Subcutaneous abdominal adipose tissue (tissue), 5 donors: ENCODE measurements at regions not wholly inside any gene's neighbourhood (a gene's known extent, or its start where the extent isn't known, plus 50 kb on each side); places are given as distances from the start of the nearest gene placed in this dataset.
"Not testable (repeated sequence)": the region's sequence is repeated elsewhere in the genome, so short reads cannot be mapped to it uniquely, and the experiment has no call there.

ENCODE experiments used
- H3K27ac ChIP-seq: one replicate; pipeline ENCODE4 v1.7.0; 2013; ENCODE audit warnings: low read depth, mild to moderate bottlenecking, inconsistent platforms, low read length, moderate library complexity
- H3K27me3 ChIP-seq, 5 donors: one replicate each; pipeline ENCODE4 v1.7.0; 2013; ENCODE audit warnings: low read length in 5 of 5, inconsistent platforms in 1 of 5; ENCODE audit not compliant: control insufficient read depth in 5 of 5, insufficient read depth in 4 of 5
- H3K36me3 ChIP-seq, 5 donors: one replicate each; pipeline ENCODE4 v1.7.0; 2013; ENCODE audit warnings: low read length in 5 of 5; ENCODE audit not compliant: control insufficient read depth in 5 of 5, insufficient read depth in 5 of 5
- H3K4me1 ChIP-seq, 5 donors: one replicate each; pipeline ENCODE4 v1.7.0; 2013; ENCODE audit warnings: low read length in 5 of 5, mild to moderate bottlenecking in 3 of 5, moderate library complexity in 1 of 5; ENCODE audit not compliant: control insufficient read depth in 5 of 5, insufficient read depth in 5 of 5
- H3K4me3 ChIP-seq, 5 donors: one replicate each; pipeline ENCODE4 v1.7.0; 2013; ENCODE audit warnings: low read length in 5 of 5, low read depth in 1 of 5
- H3K9ac ChIP-seq, 5 donors: one replicate each; pipeline ENCODE4 v1.7.0; 2013; ENCODE audit warnings: low read length in 5 of 5, mild to moderate bottlenecking in 4 of 5, moderate library complexity in 3 of 5
- H3K9me3 ChIP-seq, 5 donors: one replicate each; pipeline ENCODE4 v1.7.0; 2013; ENCODE audit warnings: low read length in 5 of 5; ENCODE audit not compliant: control insufficient read depth in 5 of 5
- donor health status: healthy.
- donor health status: healthy.
- donor health status: healthy.
- donor health status: healthy.
- donor health status: healthy.

DNA sequence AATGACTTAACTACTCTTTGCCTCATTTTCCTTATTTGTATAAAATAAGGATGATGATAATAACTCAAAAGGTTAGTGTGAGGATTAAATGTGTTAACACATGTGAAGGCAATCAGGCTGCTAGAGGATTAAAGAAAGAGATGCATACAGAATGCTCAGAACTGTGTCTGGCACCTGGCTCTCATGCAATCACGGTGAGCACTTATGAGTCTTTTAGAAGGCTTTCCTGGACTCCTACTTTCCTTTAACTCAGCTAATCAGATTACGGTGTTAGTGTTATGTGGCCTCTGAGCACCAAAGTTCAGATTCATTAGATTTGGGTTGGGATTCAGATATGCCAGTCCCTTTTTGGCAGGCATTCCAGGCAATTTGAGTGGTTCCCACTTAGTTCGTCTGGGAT, 311.6 kb upstream of the USP24 start:
- Histone ChIP-seq H3K9me3 (no peaks in the 10 kb centered on the region), H3K4me1 (no peaks in the 10 kb centered on the region), H3K27ac (no peak overlapping the region), H3K36me3 (no peaks in the 10 kb centered on the region), H3K27me3 (no peaks in the 10 kb centered on the region), H3K4me3 (no peak overlapping the region), H3K9ac (no peak overlapping the region)

DNA sequence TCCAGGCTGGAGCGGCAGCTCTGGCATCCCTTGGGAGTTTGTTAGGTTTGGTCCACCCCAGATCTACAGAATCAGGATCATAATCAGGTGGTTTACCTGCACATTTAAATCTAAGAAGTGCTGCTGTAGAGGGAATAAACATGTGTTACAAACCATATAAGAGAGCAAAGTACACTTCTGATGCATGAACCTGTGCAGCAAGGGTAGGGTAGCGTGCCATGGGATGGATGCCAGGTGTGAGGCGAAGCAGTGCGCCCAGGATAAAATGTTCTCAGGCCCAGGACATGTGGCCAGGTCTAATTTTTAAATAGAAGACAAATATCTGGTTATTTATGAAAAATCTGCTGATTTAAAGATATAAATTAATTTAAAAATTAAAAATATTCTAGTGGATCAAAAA, 308.8 kb upstream of the USP24 start:
- no peaks in the 10 kb centered on the region for H3K4me1 ChIP-seq
- no peaks in the 10 kb centered on the region for H3K36me3 ChIP-seq
- H3K27me3 ChIP-seq = no peaks in the 10 kb centered on the region
- no peak overlapping the region for H3K4me3 ChIP-seq
- no peaks in the 10 kb centered on the region for H3K9me3 ChIP-seq
- H3K27ac ChIP-seq = no peak overlapping the region
- H3K9ac ChIP-seq = no peak overlapping the region

DNA sequence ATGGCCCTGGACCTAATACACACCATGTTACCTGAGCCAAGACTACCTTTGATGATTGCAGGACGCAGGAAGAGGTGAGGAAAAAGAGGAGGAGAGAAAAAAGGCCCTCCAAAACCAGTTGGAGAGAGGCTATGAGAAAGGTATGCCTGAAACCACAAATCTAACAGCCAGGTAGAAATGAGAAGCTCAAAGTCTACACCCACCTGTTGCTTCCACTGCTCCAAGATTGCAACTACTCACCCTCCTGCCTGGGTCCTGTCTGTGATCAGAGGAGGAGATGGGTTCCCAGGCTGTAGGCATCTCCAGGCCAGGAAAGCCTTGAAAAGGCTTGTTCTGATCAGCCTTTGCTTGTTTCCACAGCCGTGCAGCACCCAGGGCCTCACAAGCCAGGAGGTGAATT, 307.8 kb upstream of the USP24 start:
- H3K4me1 ChIP-seq = no peaks in the 10 kb centered on the region

DNA sequence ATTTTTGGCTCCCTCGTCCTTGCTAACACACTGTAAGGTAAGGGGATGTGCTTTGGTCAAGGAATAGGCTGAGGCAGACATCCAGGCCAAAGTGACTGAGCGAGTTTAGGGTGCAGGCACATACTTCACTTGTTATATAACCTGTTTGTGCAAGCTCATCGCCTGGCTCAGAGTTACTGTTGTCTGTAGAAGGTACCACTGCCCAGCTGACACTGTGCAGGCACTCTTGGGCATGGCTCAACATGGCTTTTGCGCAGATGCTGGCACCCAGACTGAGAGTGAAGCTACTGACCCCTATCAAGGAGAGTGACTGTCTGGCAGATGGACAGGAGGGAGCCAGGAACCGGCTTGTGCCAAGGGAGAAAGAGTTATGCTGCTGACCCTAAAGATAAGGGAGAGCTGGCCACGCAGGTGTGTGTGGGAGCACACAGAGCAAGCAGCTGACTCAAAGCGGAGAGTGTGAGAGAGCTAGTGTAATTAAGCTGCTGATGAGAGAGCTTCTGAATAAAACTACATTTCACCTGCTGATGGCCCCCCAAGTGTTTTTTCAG, 307.3 kb upstream of the USP24 start:
- Histone ChIP-seq H3K9ac (no peak overlapping the region), H3K27me3 (peaks cover 0 to 3% (median 0%) of the 10 kb centered on the region in 5 donors), H3K36me3 (no peaks in the 10 kb centered on the region), H3K27ac (no peak overlapping the region), H3K4me1 (no peaks in the 10 kb centered on the region), H3K9me3 (no peaks in the 10 kb centered on the region), H3K4me3 (no peak overlapping the region)

More for the DNA sequence above, 307.8 kb upstream of the USP24 start:
- no peak overlapping the region for H3K9ac ChIP-seq
- no peaks in the 10 kb centered on the region for H3K36me3 ChIP-seq
- H3K4me3 ChIP-seq = no peak overlapping the region
- no peak overlapping the region for H3K27ac ChIP-seq
- H3K9me3 ChIP-seq = no peaks in the 10 kb centered on the region
- H3K27me3 ChIP-seq = peaks cover 0 to 3% (median 0%) of the 10 kb centered on the region in 5 donors

DNA sequence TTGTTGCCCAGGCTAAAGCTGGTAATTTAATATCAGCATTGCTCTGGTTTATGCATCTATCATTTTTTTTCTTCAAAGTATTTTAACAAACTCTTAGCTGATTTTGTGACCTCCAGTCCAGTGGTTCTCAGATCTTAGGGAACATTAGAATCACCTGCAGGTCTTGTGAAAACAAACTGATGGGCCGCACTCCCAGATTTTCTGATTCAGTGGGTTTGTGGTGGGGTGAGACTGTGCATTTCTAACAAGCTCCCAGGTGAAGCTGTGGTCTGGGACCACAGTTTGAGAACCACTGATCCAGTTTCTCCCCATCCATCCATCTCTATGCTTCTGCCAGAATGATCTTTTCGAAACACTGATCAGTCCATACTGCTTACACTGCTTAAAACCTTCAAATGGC, 305.7 kb upstream of the USP24 start:
- no peaks in the 10 kb centered on the region for H3K36me3 ChIP-seq
- H3K9me3 ChIP-seq = no peaks in the 10 kb centered on the region
- H3K4me1 ChIP-seq = no peaks in the 10 kb centered on the region
- H3K27ac ChIP-seq = no peak overlapping the region
- H3K4me3 ChIP-seq = no peak overlapping the region
- peaks cover 0 to 3% (median 0%) of the 10 kb centered on the region in 5 donors for H3K27me3 ChIP-seq
- no peak overlapping the region for H3K9ac ChIP-seq

DNA sequence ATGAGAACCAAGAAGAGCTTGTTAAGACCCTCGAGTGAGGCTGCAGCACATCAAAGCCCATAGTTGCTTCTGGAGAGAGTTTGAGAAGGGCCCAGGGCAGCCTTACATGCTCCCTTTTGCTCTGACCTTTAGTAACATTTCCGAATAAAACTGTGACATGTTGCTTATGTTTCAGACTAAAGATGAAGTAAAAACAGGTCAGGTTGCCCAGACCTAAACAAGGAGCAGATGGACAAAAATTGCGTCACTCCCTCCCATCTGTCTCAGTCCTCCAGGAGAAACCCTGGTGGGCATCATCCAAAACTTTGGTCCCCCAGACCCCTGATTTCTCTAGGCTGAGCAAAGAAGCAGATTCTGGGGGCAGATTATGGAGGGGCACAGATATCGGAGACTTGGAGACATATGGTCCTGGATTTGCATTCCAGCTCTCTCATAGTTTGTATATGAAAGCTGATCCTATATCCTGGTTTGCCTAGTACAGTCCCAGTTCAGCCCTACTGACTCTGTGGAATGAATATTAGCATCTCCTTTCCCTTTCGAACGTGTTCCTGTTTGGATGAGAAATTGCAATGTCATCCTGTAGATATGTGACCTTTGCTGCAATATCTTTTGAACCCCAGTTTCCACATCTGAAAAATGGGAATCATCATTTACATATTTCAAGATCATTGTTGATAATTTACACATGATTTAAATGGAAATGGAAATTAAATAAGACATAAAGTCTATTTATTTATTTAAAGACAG, 304.9 kb upstream of the USP24 start:
- no peaks in the 10 kb centered on the region for H3K4me1 ChIP-seq
- no peaks in the 10 kb centered on the region for H3K9me3 ChIP-seq
- H3K4me3 ChIP-seq = no peak overlapping the region
- no peak overlapping the region for H3K27ac ChIP-seq
- no peak overlapping the region for H3K9ac ChIP-seq
- H3K36me3 ChIP-seq = no peaks in the 10 kb centered on the region
- peaks cover 0 to 3% (median 0%) of the 10 kb centered on the region in 5 donors for H3K27me3 ChIP-seq

DNA sequence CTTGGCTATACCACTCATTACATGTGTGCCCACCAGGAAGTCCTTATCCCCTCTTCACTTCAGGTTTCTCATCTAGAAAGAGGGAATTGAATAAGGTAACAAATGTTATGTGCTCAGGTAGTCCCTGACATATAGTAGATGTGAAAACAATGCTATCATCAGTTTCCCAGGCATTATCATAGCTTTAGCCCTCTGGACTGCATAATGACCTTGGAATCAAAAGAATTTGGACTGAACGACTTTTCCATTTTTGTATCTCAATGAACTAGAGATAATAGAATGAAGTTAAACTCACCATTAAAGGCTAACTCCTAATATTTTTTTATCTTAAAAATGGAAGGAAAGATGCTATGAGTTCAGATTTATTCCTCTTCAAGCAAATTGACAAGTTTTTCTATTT, 304.1 kb upstream of the USP24 start:
- Histone ChIP-seq H3K9ac (no peak overlapping the region), H3K27ac (no peak overlapping the region), H3K4me1 (no peaks in the 10 kb centered on the region), H3K4me3 (no peak overlapping the region), H3K36me3 (no peaks in the 10 kb centered on the region), H3K27me3 (peaks cover 0 to 3% (median 0%) of the 10 kb centered on the region in 5 donors), H3K9me3 (no peaks in the 10 kb centered on the region)

DNA sequence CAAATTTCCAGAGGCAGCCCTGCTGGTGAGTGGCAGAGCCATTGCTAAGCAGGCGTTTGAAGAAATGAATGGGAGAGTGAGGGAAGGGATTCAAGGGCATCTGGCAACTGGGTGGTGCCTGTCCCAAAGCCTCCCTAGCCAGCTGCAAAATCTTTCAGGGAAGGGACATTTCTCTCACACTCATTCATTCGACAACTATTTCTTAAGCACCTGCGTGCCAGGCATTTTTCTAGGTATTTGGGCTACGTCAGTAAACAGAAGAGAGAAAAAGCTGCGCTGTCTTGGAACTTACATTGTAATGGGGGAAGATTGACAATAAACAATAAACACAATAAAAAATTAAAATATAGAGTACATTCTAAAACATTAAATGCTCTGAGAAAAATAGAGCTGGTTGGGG, 301.9 kb upstream of the USP24 start:
- Histone ChIP-seq H3K27ac (no peak overlapping the region), H3K4me1 (no peaks in the 10 kb centered on the region), H3K36me3 (no peaks in the 10 kb centered on the region), H3K4me3 (no peak overlapping the region), H3K9ac (no peak overlapping the region), H3K27me3 (peaks cover 0 to 3% (median 0%) of the 10 kb centered on the region in 5 donors), H3K9me3 (peaks cover 0 to 3% (median 0%) of the 10 kb centered on the region in 5 donors)

DNA sequence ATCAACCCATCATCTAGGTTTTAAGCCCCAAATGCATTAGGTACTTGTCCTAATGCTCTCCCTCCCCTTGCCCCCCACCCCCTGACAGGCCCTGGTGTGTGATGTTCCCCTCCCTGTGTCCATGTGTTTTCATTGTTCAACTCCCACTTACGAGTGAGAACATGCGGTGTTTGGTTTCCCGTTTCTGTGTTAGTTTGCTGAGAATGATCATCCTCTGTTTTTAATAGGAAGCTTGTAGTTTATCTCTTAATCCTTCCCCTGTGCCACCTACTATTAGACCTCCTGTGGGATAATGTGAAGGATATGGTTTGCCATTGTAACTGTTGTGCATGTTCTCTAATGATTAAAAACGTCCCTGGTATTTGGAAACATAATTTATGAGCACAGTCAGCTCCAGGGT, 299.4 kb upstream of the USP24 start:
- not testable (repeated sequence) for H3K27me3 ChIP-seq, H3K36me3 ChIP-seq, H3K9ac ChIP-seq, H3K9me3 ChIP-seq, H3K4me1 ChIP-seq, H3K27ac ChIP-seq, H3K4me3 ChIP-seq

DNA sequence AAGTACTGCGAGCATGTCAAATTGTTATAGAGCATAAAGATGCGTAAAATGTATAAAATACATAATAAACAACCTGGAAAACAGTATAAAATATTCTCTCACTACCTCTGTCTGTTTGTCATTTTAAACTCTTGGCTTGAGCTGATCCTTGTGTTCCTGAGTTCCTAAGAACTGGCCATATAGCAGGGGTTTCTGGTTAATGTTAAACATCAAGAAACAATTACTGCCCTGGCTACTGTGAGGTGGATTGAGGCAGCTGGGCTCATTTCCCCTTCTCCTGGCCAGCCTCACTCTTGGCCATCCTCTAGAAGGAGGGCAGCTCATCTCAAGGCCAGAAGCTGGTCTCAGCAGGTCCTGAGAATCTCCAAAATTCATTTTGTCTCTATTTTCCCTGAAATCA, 297.3 kb upstream of the USP24 start:
- Histone ChIP-seq H3K4me1 (no peaks in the 10 kb centered on the region), H3K27me3 (peaks cover 0 to 2% (median 0%) of the 10 kb centered on the region in 5 donors), H3K27ac (no peak overlapping the region), H3K9ac (no peak overlapping the region), H3K9me3 (peaks cover 0 to 3% (median 0%) of the 10 kb centered on the region in 5 donors), H3K4me3 (no peak overlapping the region), H3K36me3 (no peaks in the 10 kb centered on the region)
